HG03432 (cell line): ENCODE measurements at regions not wholly inside any gene's neighbourhood (a gene's known extent, or its start where the extent isn't known, plus 50 kb on each side); places are given as distances from the start of the nearest gene placed in this dataset.

Experiments
- ATAC-seq: cut with Tn5 transposase; IDR thresholded peaks from one replicate; pipeline ENCODE4 v1.9.1; 2021; ENCODE audit warnings: mild to moderate bottlenecking, moderate library complexity; ENCODE audit not compliant: unreplicated experiment

DNA sequence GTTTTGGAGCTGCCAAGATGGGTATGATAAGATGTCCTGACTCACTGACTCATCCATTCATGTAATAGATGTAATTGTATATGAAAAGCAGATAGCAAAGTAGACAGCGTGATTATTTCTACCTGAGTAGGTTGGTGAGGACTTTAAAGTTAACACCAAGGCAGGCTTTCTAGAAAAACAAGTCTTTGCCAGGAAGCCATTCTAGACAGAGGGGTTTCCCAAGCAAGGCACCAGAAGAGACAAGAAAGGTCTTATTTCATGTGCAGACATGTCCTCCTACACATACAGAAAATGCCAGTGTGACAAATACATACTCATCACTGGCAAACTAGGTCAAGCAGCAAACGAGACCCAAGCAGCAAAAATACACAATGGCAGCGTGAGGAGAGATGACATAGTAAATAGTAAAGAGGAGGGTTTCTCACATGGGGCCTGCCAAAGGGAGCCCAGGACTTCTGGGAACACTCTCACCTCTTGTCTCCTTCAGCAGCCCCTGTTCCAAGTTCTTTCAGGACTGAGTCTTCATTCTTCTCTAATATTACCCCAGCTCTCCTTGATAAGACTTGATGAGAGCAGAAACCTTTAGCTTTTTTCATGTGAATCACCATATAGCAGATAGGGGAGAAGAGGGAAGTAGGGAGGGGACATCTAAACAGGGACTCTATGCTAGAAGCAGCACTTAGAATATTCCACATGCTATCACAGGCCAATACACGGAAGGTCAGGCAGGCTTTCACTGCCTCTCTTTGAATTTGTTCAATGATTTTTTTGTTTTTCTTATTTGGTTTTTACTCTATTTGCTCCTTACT, 114.6 kb upstream of the ATP1B1 start:
- no peak for ATAC-seq

DNA sequence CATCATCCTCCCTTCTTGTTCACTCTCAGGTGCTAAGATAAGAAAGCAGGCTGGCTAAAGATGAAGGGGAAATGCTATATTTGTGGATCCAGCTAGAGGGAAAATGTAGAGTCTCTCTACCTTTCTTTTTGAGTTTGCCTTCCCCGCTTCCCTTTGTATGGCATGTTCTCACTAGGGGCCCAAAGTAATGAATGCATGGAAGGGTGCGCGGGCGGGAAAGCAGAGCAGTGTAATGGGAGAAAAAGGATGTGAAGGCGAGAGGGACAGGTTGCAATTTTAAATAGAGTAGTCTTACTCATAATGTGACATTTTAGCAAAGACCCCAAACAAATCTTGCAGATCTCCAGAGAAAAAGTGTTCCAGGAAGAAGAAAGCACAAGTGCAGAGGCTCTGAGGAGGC, 105.1 kb upstream of the ATP1B1 start:
- ATAC-seq = no peak

DNA sequence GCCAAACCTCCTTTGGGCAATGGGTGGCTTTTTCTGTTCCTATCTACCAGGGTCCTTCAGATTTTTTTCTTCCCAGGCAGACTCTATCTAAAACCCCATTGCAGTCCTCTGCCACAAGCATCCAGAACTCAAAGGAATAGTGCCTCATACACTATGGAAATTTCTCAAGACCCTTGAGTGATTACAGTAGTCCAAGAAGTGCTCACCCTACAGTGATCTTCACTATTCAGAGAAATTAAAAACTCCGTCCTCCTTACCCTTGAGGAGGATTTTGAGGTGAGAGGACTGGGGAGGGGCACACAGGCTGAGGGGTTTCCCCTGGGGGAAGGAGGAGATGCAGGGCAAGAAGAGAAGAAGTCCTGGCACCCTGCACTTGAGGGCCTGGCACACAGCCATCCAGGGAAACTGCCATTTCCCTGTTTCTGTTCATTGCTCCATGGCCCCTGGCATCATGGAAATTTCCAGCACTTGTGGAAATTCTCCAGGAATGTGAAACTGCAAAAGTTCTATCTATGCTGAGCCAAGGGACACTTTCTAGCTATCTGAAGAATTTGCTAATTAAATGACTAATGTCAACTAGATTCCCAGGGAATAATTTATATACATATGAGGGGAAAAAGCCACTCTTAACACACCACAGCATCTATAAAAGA, 102.5 kb upstream of the ATP1B1 start:
- no peak for ATAC-seq

DNA sequence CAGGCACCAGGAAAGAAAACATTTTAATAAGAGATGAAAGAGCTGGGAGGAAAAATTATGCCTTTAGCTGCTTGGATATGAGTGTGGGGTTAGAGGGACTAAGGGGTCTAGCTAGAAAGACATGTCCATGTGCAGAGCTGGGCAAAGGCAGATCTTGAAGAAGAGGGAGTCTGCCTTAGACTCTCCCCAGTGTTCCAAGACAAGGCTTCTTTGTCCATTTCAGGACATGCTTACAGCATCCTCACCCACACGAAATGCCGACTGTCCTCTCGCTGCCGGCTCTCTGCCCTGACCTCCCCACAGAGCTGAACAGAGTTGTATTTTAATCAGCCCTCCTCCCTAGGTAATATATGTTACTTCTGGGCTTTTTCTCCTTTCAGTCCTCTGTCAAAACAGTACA, 100.7 kb upstream of the ATP1B1 start:
- no peak for ATAC-seq

DNA sequence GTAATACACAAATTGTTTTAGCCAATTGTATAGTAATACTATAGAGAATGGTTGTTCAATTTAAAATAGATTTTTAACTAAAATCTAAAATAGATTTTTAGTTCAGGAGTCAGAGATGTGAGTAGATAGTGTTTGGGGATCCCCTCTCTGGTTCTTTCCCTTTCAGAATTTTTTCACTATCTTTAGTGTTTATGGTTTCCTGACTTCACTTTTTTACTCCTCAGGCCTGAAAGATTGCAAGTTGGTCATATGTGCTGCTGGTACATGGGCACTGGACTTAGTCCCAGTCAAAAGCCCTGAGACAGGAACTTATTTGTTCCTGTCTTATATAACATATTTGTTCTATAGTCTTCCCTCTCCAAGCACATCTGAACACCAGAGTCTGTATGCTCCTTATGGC, 96.8 kb upstream of the ATP1B1 start:
- peak; percentile 49 for ATAC-seq

DNA sequence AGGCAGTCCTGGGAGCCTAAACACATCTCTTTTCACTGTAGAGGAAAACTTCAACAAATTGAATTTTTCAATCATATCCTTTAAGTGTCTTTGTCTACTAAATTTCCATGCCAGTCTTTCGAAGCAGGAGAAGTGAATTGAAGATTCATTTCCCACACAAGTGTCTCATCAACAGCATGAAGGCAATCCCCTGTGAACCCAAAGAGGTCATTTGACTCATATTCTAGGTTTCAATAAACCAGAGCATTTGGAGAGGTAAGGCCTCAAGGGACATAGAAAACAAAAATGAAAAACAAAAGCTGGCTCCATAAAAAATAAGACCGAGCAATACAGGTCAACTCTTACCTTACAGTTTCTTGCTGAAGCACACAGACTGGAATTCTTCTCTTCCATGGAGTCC, 94.1 kb upstream of the ATP1B1 start:
- ATAC-seq = peak; percentile 79

DNA sequence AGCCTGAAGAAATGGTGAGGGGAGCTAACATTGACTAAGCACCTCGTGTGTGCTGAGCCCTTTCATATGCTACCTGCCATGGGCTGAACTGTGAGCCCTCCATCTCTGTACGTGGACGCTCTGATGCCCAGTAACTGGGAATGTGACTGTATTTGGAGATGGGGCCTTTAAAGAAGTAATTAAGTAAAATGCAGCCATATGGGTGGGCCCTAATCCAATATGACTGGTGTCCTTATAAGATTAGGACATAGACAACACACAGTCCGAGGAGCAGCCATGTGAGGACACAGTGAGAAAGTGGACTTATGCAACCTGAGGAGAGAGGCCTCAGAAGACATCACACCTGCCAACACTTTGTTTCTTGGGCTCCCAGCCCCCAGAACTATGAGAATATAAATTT, 92.7 kb upstream of the ATP1B1 start:
- no peak for ATAC-seq

DNA sequence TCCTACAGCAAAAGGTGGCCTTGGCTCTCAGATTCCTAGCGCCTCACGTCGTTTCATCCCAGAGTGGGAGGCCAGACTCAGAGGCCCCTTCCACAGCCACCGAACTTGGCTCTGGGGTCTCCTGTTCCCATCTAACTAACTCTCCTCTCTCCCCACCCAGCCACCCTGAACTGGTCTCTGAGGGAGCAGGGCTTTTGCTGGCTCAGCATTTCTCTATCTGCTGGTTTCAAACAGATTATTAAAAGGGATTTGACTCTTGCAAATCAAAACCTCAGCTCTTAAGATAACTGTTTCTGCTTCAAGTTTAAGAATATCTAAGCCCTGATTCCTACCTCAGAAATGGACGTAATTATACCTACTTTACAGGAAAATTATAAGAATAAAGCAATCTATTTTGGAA, 91.0 kb upstream of the ATP1B1 start:
- ATAC-seq = no peak

DNA sequence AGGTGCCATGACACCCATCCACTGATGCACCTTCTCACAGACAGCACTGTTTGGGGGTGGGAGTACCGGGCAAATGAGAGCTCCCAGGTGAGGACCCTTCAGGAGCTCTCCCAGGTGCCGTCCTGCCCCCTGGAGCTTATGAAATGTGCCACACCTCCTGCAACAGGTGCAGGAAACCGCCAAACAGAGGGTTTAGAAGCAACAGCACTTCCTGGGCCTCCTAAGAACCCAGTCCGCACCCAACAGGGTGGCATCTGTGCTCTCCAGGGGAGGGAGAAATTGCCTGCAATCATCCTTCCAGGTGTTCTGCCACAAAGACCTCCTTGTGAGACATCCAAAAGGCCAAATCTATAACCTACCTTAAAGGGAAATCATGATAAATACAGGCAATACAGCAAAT, 87.7 kb upstream of the ATP1B1 start:
- ATAC-seq = no peak

DNA sequence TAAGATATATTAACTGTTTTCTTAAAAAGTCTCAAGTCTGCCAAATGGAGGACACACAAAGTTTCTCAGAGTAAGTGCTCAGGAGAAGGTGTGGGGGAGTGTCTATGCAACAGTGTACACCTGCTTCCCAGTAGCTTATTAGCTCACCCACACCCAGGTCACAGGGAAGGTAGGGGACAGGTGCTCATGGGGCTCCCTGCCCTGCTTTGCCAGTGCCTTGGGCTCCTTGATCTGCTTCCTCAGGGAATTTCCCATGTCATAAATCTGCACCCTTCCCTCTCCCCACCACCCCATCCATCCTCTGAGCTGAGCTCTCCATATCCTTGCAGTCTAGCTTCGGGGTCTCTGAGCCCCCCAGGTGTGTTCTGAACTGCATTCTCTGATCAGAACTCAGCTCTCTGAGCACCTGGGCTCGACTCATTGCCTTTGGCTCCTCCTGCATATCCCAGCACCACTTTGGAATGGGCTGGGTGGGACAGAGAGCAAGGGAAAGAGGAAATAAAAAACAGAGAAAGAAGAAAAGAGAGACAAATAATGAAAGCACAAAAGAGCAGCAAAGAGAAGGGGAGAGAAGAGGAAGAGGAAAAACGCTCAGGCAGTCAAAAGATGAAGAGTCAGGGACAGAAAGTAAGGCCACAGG, 87.0 kb upstream of the ATP1B1 start:
- no peak for ATAC-seq

DNA sequence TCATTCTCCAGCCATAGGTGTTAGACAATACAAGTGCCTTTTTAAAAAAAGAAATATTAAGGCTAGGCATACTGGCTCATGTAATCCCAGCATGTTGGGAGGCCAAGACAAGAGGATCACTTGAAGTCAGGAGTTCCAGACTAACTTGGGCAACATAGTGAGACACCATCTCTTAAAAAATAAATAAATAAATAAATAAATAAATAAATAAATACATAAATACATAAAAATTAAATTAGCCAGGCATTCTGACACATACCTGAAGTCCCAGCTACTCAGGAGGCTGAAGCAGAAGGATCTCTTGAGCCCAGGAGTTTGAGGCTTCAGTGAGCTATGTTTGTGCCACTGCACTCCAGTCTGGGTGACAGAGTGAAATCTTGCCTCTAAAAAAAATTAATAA, 85.8 kb upstream of the ATP1B1 start:
- no peak for ATAC-seq

DNA sequence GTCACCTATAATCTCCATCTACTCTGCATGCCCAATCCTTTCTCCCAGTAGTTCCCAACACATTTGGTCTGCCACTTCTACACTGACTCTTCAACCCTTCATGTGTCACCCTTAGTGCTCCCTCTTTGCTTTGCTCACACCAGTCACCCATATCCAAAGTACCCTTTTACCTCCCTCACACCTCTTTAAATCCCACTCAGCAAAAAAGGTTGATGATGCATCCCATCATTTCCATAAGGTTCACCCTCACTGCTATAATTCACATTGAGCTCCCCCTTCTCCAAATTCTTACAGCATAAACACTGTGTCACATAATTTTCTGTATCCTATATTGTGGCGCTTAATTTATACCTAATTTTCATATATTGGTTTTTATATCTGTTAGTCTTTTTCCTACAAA, 83.8 kb upstream of the ATP1B1 start:
- ATAC-seq = no peak

DNA sequence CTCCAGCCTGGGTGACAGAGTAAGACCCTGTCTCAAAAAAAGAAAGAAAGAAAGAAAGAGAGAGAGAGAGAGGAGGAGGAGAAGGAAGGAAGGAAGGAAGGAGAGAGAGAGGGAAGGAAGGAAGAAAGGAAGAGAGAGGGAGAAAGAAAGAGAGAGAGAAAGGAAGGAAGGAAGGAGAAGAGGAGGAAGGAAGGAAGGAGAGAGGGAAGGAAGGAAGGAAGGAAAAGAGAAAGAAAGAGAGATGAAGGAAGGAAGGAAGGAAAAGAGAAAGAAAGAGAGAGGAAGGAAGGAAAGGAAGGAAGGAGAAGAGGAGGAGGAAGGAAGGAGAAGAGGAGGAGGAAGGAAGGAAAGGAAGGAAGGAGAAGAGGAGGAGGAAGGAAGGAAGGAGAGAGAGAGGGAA, 82.2 kb upstream of the ATP1B1 start:
- ATAC-seq = no peak

DNA sequence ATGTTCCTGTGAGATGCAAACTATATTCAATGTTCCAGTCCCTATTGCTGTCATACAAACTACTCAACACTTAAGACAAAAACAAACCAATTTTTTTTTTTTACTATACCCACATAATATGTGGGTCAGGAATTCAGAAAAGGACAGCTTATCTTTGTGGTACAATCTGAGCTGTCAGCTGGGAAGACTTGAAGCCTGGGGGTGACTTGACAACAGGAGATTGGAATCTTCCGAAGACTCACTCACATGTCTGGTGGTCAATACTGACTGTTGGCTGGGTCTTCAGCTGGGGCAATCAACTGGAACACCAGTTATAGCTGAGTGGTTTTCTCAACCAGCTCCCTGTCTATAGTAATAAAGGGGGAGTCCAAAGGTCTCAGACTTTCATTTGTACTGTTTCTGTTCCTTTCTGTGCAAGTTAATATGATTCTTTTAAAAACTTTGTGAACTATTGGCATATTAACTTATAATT, 81.7 kb upstream of the ATP1B1 start:
- peak; percentile 93 for ATAC-seq

DNA sequence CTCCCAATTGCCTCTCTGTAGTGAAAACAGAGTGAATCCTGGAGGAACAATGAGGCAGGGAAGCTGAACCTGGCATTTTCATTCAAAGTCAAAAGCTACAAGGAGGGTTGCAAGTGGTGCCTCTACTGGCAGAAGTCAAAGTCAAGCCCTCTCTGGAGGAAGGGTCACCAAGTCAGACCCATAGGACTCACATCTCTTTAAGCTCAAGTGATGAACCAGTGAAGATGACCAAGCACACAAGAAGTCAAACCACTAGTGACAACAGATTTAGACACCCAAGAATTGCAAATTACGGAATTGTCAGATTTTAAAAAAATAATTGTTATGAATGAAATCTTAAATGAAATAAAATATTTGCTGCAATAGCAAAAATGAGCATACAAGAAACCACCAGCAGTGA, 81.1 kb upstream of the ATP1B1 start:
- peak; percentile 15 for ATAC-seq

DNA sequence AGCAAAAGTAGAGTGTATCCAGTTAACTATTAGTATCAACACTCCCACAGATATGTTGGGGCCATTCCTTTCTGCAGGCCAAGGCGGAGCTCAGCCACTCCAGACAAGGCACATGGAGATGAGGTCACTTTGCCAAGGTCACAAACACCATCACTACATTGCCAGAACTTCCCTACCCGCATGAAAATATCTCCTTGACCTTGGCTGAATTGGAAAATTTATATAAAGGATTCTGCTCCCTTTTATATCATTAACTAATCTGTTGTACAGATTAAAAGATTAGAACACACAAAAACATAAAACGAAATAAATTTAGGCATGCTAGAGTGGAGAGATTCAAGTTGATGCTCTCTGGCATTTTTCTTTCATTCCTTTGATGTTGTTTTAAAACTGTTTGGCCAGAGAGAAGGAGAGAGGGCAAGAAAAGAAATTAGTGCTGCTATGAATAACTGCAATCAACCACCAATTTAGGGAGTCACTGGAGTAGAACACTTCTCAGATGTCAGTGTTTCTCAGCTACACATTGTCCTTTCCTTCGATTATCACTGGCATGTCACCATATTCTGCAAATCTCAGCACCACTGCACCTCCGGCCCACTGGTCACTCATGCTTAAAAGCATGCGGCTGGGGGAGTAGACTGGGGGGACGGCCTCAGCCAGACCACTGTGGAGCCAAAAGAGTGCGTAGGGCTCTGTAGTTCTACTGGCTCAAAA, 78.7 kb upstream of the ATP1B1 start:
- ATAC-seq = peak; percentile 42

DNA sequence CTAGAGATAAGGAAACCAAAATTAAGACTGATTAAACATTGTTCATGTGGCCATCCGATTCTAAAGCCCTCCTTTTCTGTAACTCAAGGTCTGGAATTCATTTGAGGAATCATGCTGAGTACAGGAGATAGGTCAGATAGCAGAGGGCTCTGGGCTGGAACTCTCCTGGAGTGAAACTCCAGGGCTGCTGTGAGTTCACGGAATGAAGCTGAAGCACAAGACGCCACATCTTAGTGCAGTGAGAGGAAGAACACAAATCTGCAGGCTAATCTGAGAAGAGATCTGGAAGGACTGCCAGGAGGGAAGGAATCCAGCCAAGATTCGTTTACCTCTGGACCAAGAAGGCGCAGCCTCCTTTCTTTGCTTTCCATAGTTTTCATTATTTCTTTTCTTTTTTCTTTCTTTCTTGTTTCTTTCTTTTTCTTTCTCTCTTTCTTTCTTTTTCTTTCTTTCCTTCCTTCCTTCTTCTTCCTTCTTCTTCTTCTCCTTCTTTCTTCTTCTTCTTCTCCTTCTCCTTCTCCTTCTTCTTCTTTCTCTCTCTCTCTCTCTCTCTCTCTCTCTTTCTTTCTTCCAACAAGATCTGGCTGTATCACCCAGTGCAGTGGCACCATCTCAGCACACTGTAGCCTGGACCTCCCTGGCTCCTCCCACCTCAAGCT, 74.8 kb upstream of the ATP1B1 start:
- ATAC-seq = no peak

DNA sequence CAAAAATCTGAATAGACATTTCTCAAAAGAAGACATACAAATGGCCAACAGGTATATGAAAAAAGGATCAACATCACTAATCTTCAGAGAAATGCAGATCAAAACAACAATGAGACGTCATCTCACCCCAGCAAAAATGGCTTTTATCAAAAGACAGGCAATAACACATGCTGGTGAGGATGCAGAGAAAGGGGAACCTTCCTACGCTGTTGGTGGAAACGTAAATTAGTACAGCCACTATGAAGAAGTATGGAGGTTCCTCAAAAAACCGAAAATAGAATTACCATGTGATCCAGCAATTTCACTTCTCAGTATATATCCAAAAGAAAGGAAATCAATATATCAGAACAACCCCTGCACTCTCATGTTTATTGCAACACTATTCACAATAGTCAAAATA, 65.1 kb upstream of the ATP1B1 start:
- no peak for ATAC-seq

DNA sequence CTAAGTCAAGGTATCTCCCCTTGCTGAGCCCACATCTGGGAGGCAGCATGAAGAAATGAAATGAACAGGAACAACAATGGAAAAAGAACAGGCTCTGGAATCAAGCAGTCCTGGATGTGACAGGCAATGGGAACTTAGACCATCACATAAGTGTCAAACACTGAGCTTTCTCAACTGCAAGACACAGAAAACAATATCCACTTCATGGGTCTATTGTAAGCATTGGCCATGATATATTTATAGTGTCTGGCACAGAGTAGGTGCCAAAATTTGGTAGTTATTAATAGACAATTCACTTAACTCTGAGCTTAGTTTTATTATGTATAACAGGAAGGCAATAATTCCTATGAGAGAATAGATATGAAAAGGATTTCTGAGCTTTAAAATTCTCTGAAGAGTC, 64.1 kb upstream of the ATP1B1 start:
- ATAC-seq = no peak

DNA sequence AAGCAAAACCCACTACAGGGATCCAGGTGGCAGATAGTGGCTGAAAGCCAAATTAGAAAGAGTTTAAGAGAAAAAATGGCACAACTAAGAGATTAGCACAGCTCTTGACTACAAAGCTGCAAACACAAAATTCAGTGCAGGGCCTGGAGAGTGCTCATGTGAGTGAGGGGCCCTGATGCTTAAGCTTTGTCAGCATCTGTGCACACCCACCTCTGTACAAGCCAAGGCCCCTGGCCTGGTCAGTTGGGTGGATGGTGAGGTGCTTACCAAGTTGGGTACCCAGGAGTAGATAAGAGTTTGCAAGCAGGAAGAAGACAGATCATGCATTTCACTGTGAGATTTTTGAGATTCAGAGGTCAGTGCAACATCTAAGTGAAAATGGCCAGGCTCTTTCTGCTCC, 62.7 kb upstream of the ATP1B1 start:
- peak; percentile 14 for ATAC-seq

DNA sequence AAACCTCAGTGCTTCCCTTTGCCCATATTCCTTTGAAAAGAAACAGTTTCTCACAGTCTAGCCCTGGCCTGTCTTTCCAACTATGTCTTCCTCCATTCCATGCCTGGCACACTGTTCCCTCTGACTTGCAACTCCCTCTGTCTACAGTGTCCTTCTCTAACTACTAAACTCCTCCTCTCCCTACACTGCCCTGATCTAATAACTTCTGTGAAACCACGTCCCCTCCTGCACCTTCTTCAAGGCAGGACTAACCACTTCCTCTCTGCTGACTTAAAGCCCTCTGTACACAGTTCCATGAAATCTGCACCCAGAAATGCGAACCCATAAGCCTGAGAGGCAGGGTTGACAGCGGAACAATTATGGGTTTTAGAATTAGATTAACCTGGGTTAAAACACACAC, 62.2 kb upstream of the ATP1B1 start:
- ATAC-seq = peak; percentile 95
